ENCODE measurements at regions not wholly inside any gene's neighbourhood (a gene's known extent, or its start where the extent isn't known, plus 50 kb on each side); places are given as distances from the start of the nearest gene placed in this dataset.

DNA sequence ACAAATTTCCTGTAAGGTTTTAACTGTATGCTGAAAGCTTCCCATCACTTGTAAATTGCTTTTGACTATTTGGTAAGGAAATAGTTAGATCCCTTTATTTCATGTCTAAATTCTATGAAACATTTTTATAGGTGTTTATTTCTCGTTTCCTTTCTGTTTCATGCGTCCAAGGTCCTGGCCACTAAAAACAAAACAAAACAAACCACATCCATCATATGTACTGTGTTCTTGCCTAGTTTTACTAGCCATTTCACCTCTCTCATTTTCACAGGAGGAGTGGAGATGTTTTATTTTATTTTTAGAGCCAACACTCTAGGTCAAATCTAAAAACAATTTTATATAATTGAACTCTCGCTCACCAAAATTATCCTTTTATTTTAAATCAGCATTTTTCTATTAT, 375.2 kb upstream of the CTSO start:
- DNase-seq (ENCODE audit: extremely low spot score) = no peak
- ChIA-PET POLR2A (no interaction called here), CTCF (no interaction called here)
- TF ChIP-seq CTCF (IDR thresholded peaks at IDR 0.05; ENCODE audit: control extremely low read depth, extremely low read depth, low read depth, missing control alignments) = no peak

- POLR2A ChIA-PET = no interaction called here
- DNase-seq (ENCODE audit: extremely low spot score) = no peak
- CTCF ChIA-PET = interaction anchor here (0.9 kb wide), 1 partner anchor 14 kb away, joined by 3 read pairs; no protein-coding TSS in a partner anchor
- no peak for TF ChIP-seq CTCF (IDR thresholded peaks at IDR 0.05; ENCODE audit: control extremely low read depth, extremely low read depth, low read depth, missing control alignments)
Observed at GRCh38 chr4:156326246-156326645, 372.6 kb upstream of the CTSO start.

- no peak for TF ChIP-seq CTCF (IDR thresholded peaks at IDR 0.05; ENCODE audit: control extremely low read depth, extremely low read depth, low read depth, missing control alignments)
- POLR2A ChIA-PET = no interaction called here
- CTCF ChIA-PET = no interaction called here
- DNase-seq (ENCODE audit: extremely low spot score) = no peak
Observed at GRCh38 chr4:156322592-156322991, 368.9 kb upstream of the CTSO start.

- ChIA-PET CTCF (no interaction called here), POLR2A (no interaction called here)
- no peak for DNase-seq (ENCODE audit: extremely low spot score)
- no peak for TF ChIP-seq CTCF (IDR thresholded peaks at IDR 0.05; ENCODE audit: control extremely low read depth, extremely low read depth, low read depth, missing control alignments)
Observed at GRCh38 chr4:156321203-156321602, 367.5 kb upstream of the CTSO start.

- ChIA-PET POLR2A (no interaction called here), CTCF (interaction anchor here (2.1 kb wide), 1 partner anchor 10 kb away, joined by 6 read pairs; no protein-coding TSS in a partner anchor)
- no peak for DNase-seq (ENCODE audit: extremely low spot score)
- TF ChIP-seq CTCF (IDR thresholded peaks at IDR 0.05; ENCODE audit: control extremely low read depth, extremely low read depth, low read depth, missing control alignments) = no peak
Observed at GRCh38 chr4:156313497-156313896, 359.8 kb upstream of the CTSO start.

DNA sequence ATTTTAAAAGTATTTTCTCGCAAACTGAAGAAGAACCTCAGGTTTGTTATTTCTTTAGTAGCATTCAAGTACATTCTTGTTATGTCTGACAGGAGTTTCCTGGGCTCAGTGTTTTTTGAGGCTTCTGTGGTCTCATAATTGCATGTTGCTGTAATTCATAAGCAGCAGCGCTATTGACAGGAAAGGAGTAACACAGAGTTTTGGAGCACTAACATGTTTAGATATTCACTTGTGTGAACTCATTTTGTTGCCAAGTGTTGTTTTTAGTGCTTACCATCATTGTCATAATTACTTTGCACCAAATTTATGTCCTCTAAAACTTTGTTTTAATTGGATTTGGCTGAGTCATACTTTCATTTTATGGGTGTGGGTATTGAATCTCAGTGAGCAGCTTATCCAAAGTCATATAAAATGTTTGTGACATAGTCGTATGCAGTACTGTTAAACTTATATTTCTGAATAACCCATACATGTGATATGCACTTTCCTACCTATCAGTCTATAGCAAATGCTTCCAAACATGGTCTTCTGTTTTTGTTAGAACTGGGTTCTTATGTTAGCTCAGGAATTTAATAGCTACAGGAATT, 358.7 kb upstream of the CTSO start:
- ChIA-PET CTCF (interaction anchor here (1.1 to 1.3 kb wide), 2 partner anchors 14 to 656 kb away, joined by 3 read pairs; no protein-coding TSS in a partner anchor), POLR2A (no interaction called here)
- no peak for DNase-seq (ENCODE audit: extremely low spot score)
- TF ChIP-seq CTCF (IDR thresholded peaks at IDR 0.05; ENCODE audit: control extremely low read depth, extremely low read depth, low read depth, missing control alignments) = no peak
